Panc1 (cell line): ENCODE measurements at regions not wholly inside any gene's neighbourhood (a gene's known extent, or its start where the extent isn't known, plus 50 kb on each side); places are given as distances from the start of the nearest gene placed in this dataset.

Source experiments
- ATAC-seq: fragments of 200-7000 bp; cut with Tn5 transposase; 2 replicates; pipeline ENCODE4 v1.9.1; 2020; ENCODE audit warnings: mild to moderate bottlenecking, moderate library complexity
- BruUV-seq: library from RNA; stranded (reverse); fragments of 400-500 nt; replicated peaks from 2 replicates; lab custom pipeline; 2021; lab: Mats Ljungman, UMichigan
- CTCF ChIA-PET: fragments of 300-600 bp; sonication (Branson Sonifier 250); formaldehyde crosslinking; loops from one replicate; lab custom pipeline; 2022; ENCODE audit warnings: antibody characterized with exemption; lab: Charles Lee
- POLR2A ChIA-PET: fragments of 300-600 bp; sonication (Branson Sonifier 250); formaldehyde crosslinking; loops from one replicate; lab custom pipeline; 2022; ENCODE audit warnings: antibody characterized with exemption; lab: Charles Lee
- DNase-seq: peaks from one replicate; pipeline ENCODE4 v3.0.0-alpha.2; 2010; ENCODE audit warnings: low read depth, low spot score
- H3K27ac ChIP-seq: 2 replicates; pipeline ENCODE4 v1.5.1; 2011; ENCODE audit warnings: mild to moderate bottlenecking, low read length, inconsistent platforms
- H3K27me3 ChIP-seq: fragments of 200-500 bp; sonication (Bioruptor generic); 2 replicates; pipeline ENCODE4 v1.6.0; 2014; ENCODE audit warnings: low read length, inconsistent platforms; ENCODE audit not compliant: control insufficient read depth, insufficient read depth
- H3K36me3 ChIP-seq: fragments of 200-500 bp; sonication (Bioruptor generic); 2 replicates; pipeline ENCODE4 v1.5.1; 2014; ENCODE audit warnings: inconsistent platforms, mild to moderate bottlenecking, low read length, moderate library complexity; ENCODE audit not compliant: control insufficient read depth, insufficient read depth
- H3K4me1 ChIP-seq: 2 replicates; pipeline ENCODE4 v1.5.1; 2011; ENCODE audit warnings: inconsistent platforms, mild to moderate bottlenecking, low read length, moderate library complexity; ENCODE audit not compliant: control insufficient read depth, insufficient read depth
- H3K4me3 ChIP-seq, 2 experiments: 2 replicates each; pipeline ENCODE4 v1.5.1; 2011 to 2012; ENCODE audit warnings: low read depth in 2 of 2, low read length in 2 of 2, mild to moderate bottlenecking in 2 of 2, inconsistent platforms in 1 of 2, moderate library complexity in 1 of 2
- H3K9me3 ChIP-seq: fragments of 200-500 bp; sonication (Bioruptor generic); 2 replicates; pipeline ENCODE4 v1.5.1; 2014; ENCODE audit warnings: low read depth, mild to moderate bottlenecking, inconsistent platforms, low read length, moderate library complexity; ENCODE audit not compliant: control insufficient read depth, insufficient read depth
- POLR2AphosphoS5 ChIP-seq: IDR thresholded peaks from 2 replicates; pipeline ENCODE4 v1.6.1; 2012; ENCODE audit warnings: mild to moderate bottlenecking, low read depth, low read length, moderate library complexity
- REST ChIP-seq, 2 experiments: IDR thresholded peaks; 2 replicates each; pipeline ENCODE4 v1.6.1; 2011 to 2012; ENCODE audit warnings: low read depth in 2 of 2, control low read depth in 1 of 2, low read length in 1 of 2, mild to moderate bottlenecking in 1 of 2, moderate library complexity in 1 of 2; ENCODE audit not compliant: insufficient read depth in 1 of 2
- SIN3A ChIP-seq: IDR thresholded peaks from 2 replicates; pipeline ENCODE4 v1.6.1; 2012; ENCODE audit warnings: low read depth, mild to moderate bottlenecking, low read length, moderate library complexity, borderline replicate concordance; ENCODE audit not compliant: insufficient read depth
- TCF7L2 ChIP-seq: IDR thresholded peaks from 2 replicates; pipeline ENCODE4 v1.6.1; 2011; ENCODE audit warnings: mild to moderate bottlenecking, low read depth, low read length, inconsistent platforms
- in situ Hi-C: cut with HindIII; loops from 2 replicates; pipeline ENCODE4 v1.10.0; 2016; ENCODE audit warnings: low sequenced_read_pairs, low pct_unique_long_range_greater_than_20kb
- intact Hi-C: fragments of 100-400 bp; cut with micrococcal nuclease; formaldehyde crosslinking; loops from one replicate; pipeline ENCODE4 v1.10.0; 2022; ENCODE audit not compliant: unreplicated experiment
- TF ChIP-seq, protein P1 (sequence below): fragments of 450-650 bp; IDR thresholded peaks from 2 replicates; pipeline ENCODE4 v1.5.1; 2017; ENCODE audit warnings: mild to moderate bottlenecking

- TF ChIP-seq, protein P1, sequence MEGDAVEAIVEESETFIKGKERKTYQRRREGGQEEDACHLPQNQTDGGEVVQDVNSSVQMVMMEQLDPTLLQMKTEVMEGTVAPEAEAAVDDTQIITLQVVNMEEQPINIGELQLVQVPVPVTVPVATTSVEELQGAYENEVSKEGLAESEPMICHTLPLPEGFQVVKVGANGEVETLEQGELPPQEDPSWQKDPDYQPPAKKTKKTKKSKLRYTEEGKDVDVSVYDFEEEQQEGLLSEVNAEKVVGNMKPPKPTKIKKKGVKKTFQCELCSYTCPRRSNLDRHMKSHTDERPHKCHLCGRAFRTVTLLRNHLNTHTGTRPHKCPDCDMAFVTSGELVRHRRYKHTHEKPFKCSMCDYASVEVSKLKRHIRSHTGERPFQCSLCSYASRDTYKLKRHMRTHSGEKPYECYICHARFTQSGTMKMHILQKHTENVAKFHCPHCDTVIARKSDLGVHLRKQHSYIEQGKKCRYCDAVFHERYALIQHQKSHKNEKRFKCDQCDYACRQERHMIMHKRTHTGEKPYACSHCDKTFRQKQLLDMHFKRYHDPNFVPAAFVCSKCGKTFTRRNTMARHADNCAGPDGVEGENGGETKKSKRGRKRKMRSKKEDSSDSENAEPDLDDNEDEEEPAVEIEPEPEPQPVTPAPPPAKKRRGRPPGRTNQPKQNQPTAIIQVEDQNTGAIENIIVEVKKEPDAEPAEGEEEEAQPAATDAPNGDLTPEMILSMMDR: no peak
- no peak for TF ChIP-seq TCF7L2
- TF ChIP-seq SIN3A: no peak
- no peak for TF ChIP-seq POLR2AphosphoS5
- no peak for TF ChIP-seq REST (IDR thresholded peaks at IDR 0.05; ENCODE audit: insufficient read depth in 1 of 2, low read depth in 2 of 2, low read length in 1 of 2)
- H3K36me3 ChIP-seq: no peaks in the 10 kb centered on the region
- ATAC-seq (no peak), DNase-seq (no peak)
- H3K27ac ChIP-seq: no peak overlapping the region
- no peaks in the 10 kb centered on the region for H3K9me3 ChIP-seq
- intact Hi-C loops: no loop called here
- H3K4me1 ChIP-seq: no peaks in the 10 kb centered on the region
- CTCF ChIA-PET: interaction anchor here (0.6 to 0.7 kb wide), 2 partner anchors 1212 to 1532 kb away, joined by 3 to 5 read pairs; no protein-coding TSS in a partner anchor
- H3K4me3 ChIP-seq: no peak overlapping the region
- BruUV-seq: no TSS peak
- in situ Hi-C loops: no loop called here
- no peaks in the 10 kb centered on the region for H3K27me3 ChIP-seq
- POLR2A ChIA-PET: no interaction called here
Measured at GRCh38 chr7:68422281-68422680, 1176.0 kb upstream of the AUTS2 start.

DNA sequence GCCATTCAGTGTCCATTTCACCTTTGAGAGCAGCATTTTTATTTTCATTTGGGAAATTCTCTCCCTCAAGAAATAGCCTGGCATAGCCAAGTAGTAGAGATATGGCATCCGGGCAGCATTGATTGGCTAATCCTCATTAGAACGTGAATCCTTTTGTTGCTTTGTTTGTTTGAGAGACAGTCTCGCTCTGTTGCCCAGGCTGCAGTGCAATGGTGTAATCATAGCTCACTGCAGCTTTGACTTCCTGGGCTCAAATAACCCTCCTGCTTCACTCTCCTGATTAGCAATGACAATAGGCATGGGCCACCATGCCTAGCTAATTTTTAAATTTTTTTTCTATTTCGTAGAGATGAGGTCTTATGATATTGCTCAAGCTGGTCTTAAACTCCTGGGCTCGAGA, 1174.9 kb upstream of the AUTS2 start:
- H3K9me3 ChIP-seq: no peaks in the 10 kb centered on the region
- BruUV-seq: no TSS peak
- ChIA-PET CTCF (no interaction called here), POLR2A (no interaction called here)
- DNase-seq (no peak), ATAC-seq (no peak)
- TF ChIP-seq SIN3A: no peak
- TF ChIP-seq, protein P1: no peak
- TF ChIP-seq POLR2AphosphoS5: no peak
- TF ChIP-seq TCF7L2: no peak
- TF ChIP-seq REST (IDR thresholded peaks at IDR 0.05; ENCODE audit: insufficient read depth in 1 of 2, low read depth in 2 of 2, low read length in 1 of 2): no peak
- intact Hi-C loops (no loop called here), in situ Hi-C loops (no loop called here)
- no peaks in the 10 kb centered on the region for H3K27me3 ChIP-seq
- no peak overlapping the region for H3K27ac ChIP-seq
- H3K4me1 ChIP-seq: no peaks in the 10 kb centered on the region
- H3K4me3 ChIP-seq: no peak overlapping the region
- H3K36me3 ChIP-seq: no peaks in the 10 kb centered on the region
